K562 (cell line): ENCODE measurements at regions not wholly inside any gene's neighbourhood (a gene's known extent, or its start where the extent isn't known, plus 50 kb on each side); places are given as distances from the start of the nearest gene placed in this dataset.

Experiments
- CEBPG ChIP-seq, 3 experiments: fragments of 200-800 bp in 1 of 3; sonication (Bioruptor generic) in 1 of 3; sonication (generic) in 1 of 3; formaldehyde crosslinking in 1 of 3; IDR thresholded peaks in 2 of 3; conservative IDR thresholded peaks in 1 of 3; 2 replicates each; pipeline versions ENCODE4 v1.6.1 to v1.8.0; 2016 to 2022; ENCODE audit warnings: missing compliant biosample characterization in 2 of 3, missing genetic modification characterization in 2 of 3, mild to moderate bottlenecking in 1 of 3, missing genetic modification reagents in 1 of 3
- DMBX1 ChIP-seq: fragments of 250-450 bp; sonication (Bioruptor Pico); IDR thresholded peaks from 2 replicates; pipeline ENCODE4 v1.8.0; 2022; ENCODE audit warnings: inconsistent platforms, mild to moderate bottlenecking, moderate library complexity, borderline replicate concordance
- FOXA3 ChIP-seq, 2 experiments: fragments of 450-650 bp in 1 of 2; sonication (generic) in 1 of 2; formaldehyde crosslinking; IDR thresholded peaks in 1 of 2; conservative IDR thresholded peaks in 1 of 2; 2 replicates each; pipeline versions ENCODE4 v1.4.0 to v1.8.0; 2020 to 2022; ENCODE audit warnings: mild to moderate bottlenecking in 2 of 2, missing genetic modification reagents in 1 of 2
- FOXJ2 ChIP-seq: fragments of 200-800 bp; sonication (Bioruptor generic); IDR thresholded peaks from 2 replicates; pipeline ENCODE4 v1.6.1; 2016; ENCODE audit warnings: missing genetic modification characterization, missing compliant biosample characterization
- GATA2 ChIP-seq: sonication (generic); formaldehyde crosslinking; IDR thresholded peaks from 2 replicates; pipeline ENCODE4 v1.4.0; 2020; ENCODE audit warnings: mild to moderate bottlenecking, missing genetic modification reagents
- KDM4B ChIP-seq, 2 experiments: fragments of 450-650 bp in 1 of 2; sonication (generic) in 1 of 2; IDR thresholded peaks; 2 replicates each; pipeline ENCODE4 v1.6.1; 2016 to 2017; ENCODE audit warnings: borderline replicate concordance in 2 of 2, antibody characterized with exemption in 1 of 2, low read depth in 1 of 2, mild to moderate bottlenecking in 1 of 2
- L3MBTL2 ChIP-seq: fragments of 450-650 bp; IDR thresholded peaks from 2 replicates; pipeline ENCODE4 v1.6.1; 2016; ENCODE audit warnings: mild to moderate bottlenecking, moderate library complexity
- MEF2D ChIP-seq: conservative IDR thresholded peaks from 2 replicates; pipeline ENCODE4 v1.6.1; 2016; ENCODE audit warnings: low read depth, missing genetic modification characterization, missing compliant biosample characterization
- MTF1 ChIP-seq: fragments of 250-450 bp; sonication (Bioruptor Pico); IDR thresholded peaks from 2 replicates; pipeline ENCODE4 v1.9.0; 2021; ENCODE audit warnings: moderate library complexity, mild to moderate bottlenecking, inconsistent platforms, borderline replicate concordance
- MYC ChIP-seq, 2 experiments: fragments of 250-450 bp in 1 of 2; sonication (Bioruptor Pico) in 1 of 2; IDR thresholded peaks; 2 replicates each; pipeline versions ENCODE4 v1.5.1 to v1.6.1; 2012 to 2021; ENCODE audit warnings: low read depth in 2 of 2, borderline replicate concordance in 1 of 2, improper control_type of control experiment in 1 of 2, low read length in 1 of 2, mild to moderate bottlenecking in 1 of 2, moderate library complexity in 1 of 2
- PML ChIP-seq: IDR thresholded peaks from 2 replicates; pipeline ENCODE4 v1.6.1; 2012; ENCODE audit warnings: low read length, inconsistent platforms
- PPARD ChIP-seq: fragments of 250-450 bp; sonication (Bioruptor Pico); IDR thresholded peaks from 2 replicates; pipeline ENCODE4 v1.8.0; 2022; ENCODE audit warnings: inconsistent platforms, mild to moderate bottlenecking, moderate library complexity
- RAD21 ChIP-seq, 2 experiments: fragments of 250-450 bp in 1 of 2; fragments of 450-650 bp in 1 of 2; sonication (Bioruptor Pico) in 1 of 2; formaldehyde crosslinking in 1 of 2; IDR thresholded peaks in 1 of 2; conservative IDR thresholded peaks in 1 of 2; 2 replicates each; pipeline versions ENCODE4 v1.4.0 to v1.8.0; 2020 to 2022; ENCODE audit warnings: mild to moderate bottlenecking in 2 of 2, moderate library complexity in 1 of 2
- SMAD3 ChIP-seq: fragments of 450-650 bp; formaldehyde crosslinking; conservative IDR thresholded peaks from 2 replicates; pipeline ENCODE4 v1.4.0; 2020; ENCODE audit warnings: mild to moderate bottlenecking
- SMARCB1 ChIP-seq: IDR thresholded peaks from 2 replicates; pipeline ENCODE4 v1.6.1; 2011; ENCODE audit warnings: improper control_type of control experiment, low read depth; ENCODE audit not compliant: insufficient read length
- XRCC3 ChIP-seq: fragments of 450-650 bp; IDR thresholded peaks from 2 replicates; pipeline ENCODE4 v1.6.1; 2017; ENCODE audit warnings: mild to moderate bottlenecking, moderate library complexity
- ZNF217 ChIP-seq: sonication (generic); formaldehyde crosslinking; IDR thresholded peaks from 2 replicates; pipeline ENCODE4 v1.8.0; 2022; ENCODE audit warnings: mild to moderate bottlenecking, missing genetic modification reagents
- ZNF263 ChIP-seq: sonication (generic); formaldehyde crosslinking; IDR thresholded peaks from 2 replicates; pipeline ENCODE4 v1.8.0; 2022; ENCODE audit warnings: mild to moderate bottlenecking, missing genetic modification reagents, borderline replicate concordance
- ZNF347 ChIP-seq: fragments of 450-650 bp; formaldehyde crosslinking; IDR thresholded peaks from 2 replicates; pipeline ENCODE4 v1.4.0; 2020; ENCODE audit warnings: low read depth, mild to moderate bottlenecking, moderate library complexity
- ZNF589 ChIP-seq: fragments of 200-800 bp; sonication (Bioruptor generic); IDR thresholded peaks from 2 replicates; pipeline ENCODE4 v1.6.1; 2016; ENCODE audit warnings: low read depth, missing genetic modification characterization, missing compliant biosample characterization
- TF ChIP-seq, protein P1 (sequence below): IDR thresholded peaks from 2 replicates; pipeline ENCODE4 v1.6.1; 2016; ENCODE audit warnings: missing genetic modification characterization, missing compliant biosample characterization
- TF ChIP-seq, protein P2 (sequence below): fragments of 450-650 bp; formaldehyde crosslinking; IDR thresholded peaks from 2 replicates; pipeline ENCODE4 v1.4.0; 2022; ENCODE audit warnings: mild to moderate bottlenecking, moderate library complexity
- TF ChIP-seq, protein P3 (sequence below), 2 experiments: IDR thresholded peaks; 2 replicates each; pipeline ENCODE4 v1.6.1; 2012; ENCODE audit warnings: improper control_type of control experiment in 2 of 2, low read depth in 2 of 2, low read length in 2 of 2, borderline replicate concordance in 1 of 2

DNA sequence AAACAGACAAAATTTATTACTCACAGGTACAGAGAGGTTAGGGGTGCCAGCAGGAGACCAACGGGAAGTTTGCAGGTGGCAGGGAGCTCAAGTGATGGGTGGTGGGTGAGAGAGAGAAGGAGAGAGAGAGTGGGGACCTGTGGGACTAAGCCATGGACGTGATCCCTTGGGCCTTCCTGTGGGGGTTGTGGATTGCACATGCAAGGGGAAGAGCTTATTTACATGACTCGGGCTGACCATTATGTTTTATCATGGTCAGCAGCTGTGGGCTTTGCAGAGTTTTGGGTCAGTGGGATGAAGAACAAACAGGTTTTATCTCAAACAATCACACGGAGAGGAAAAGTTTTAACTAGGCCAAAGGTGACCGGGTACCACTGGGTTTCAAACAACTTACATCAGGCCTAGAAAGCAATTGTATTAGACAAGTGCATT lies 156.2 kb upstream of the EXOC2 start (continued):
- TF ChIP-seq, protein P1, sequence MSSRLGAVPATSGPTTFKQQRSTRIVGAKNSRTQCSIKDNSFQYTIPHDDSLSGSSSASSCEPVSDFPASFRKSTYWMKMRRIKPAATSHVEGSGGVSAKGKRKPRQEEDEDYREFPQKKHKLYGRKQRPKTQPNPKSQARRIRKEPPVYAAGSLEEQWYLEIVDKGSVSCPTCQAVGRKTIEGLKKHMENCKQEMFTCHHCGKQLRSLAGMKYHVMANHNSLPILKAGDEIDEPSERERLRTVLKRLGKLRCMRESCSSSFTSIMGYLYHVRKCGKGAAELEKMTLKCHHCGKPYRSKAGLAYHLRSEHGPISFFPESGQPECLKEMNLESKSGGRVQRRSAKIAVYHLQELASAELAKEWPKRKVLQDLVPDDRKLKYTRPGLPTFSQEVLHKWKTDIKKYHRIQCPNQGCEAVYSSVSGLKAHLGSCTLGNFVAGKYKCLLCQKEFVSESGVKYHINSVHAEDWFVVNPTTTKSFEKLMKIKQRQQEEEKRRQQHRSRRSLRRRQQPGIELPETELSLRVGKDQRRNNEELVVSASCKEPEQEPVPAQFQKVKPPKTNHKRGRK: no peak
- no peak for TF ChIP-seq KDM4B (IDR thresholded peaks at IDR 0.05; ENCODE audit: borderline replicate concordance in 2 of 2, low read depth in 1 of 2)
- TF ChIP-seq DMBX1: peak; percentile 69; the same call in 1 of the 2 replicates
- TF ChIP-seq MEF2D (tag): no peak
- no peak for TF ChIP-seq MTF1 (CRISPR knock-in tag)
- TF ChIP-seq L3MBTL2: no peak
- no peak for TF ChIP-seq XRCC3
- peak; percentile 34; the same call in 1 of the 2 replicates for TF ChIP-seq FOXJ2 (tag)
- 0 out of 2 replicates have a peak, but pooled peaks have one; percentile 7 for TF ChIP-seq SMAD3 (CRISPR knock-in tag)
- peak; percentile 87; the same call in 1 of the 2 replicates for TF ChIP-seq ZNF589 (CRISPR knock-in tag)
- TF ChIP-seq GATA2 (CRISPR knock-in tag): no peak
- peak in 1 of 2 experiments; percentile 84; a peak in 2 of 4 replicates for TF ChIP-seq FOXA3 (CRISPR knock-in tag; conservative IDR thresholded peaks at IDR 0.05 in 1 of 2, IDR thresholded peaks at IDR 0.05 in 1 of 2)
- TF ChIP-seq MYC (IDR thresholded peaks at IDR 0.05; ENCODE audit: low read depth, low read length): no peak
- TF ChIP-seq MYC (CRISPR knock-in tag; IDR thresholded peaks at IDR 0.05; ENCODE audit: borderline replicate concordance, low read depth): no peak
- TF ChIP-seq PML: no peak
- TF ChIP-seq CEBPG (CRISPR knock-in tag; IDR thresholded peaks at IDR 0.05): no peak
- TF ChIP-seq CEBPG (tag; conservative IDR thresholded peaks at IDR 0.05 in 1 of 2, IDR thresholded peaks at IDR 0.05 in 1 of 2): peak in 1 of 2 experiments; percentile 66; a peak in 2 of 4 replicates
- TF ChIP-seq, protein P2, sequence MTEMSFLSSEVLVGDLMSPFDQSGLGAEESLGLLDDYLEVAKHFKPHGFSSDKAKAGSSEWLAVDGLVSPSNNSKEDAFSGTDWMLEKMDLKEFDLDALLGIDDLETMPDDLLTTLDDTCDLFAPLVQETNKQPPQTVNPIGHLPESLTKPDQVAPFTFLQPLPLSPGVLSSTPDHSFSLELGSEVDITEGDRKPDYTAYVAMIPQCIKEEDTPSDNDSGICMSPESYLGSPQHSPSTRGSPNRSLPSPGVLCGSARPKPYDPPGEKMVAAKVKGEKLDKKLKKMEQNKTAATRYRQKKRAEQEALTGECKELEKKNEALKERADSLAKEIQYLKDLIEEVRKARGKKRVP (CRISPR knock-in tag): peak; percentile 86
- TF ChIP-seq, protein P3, sequence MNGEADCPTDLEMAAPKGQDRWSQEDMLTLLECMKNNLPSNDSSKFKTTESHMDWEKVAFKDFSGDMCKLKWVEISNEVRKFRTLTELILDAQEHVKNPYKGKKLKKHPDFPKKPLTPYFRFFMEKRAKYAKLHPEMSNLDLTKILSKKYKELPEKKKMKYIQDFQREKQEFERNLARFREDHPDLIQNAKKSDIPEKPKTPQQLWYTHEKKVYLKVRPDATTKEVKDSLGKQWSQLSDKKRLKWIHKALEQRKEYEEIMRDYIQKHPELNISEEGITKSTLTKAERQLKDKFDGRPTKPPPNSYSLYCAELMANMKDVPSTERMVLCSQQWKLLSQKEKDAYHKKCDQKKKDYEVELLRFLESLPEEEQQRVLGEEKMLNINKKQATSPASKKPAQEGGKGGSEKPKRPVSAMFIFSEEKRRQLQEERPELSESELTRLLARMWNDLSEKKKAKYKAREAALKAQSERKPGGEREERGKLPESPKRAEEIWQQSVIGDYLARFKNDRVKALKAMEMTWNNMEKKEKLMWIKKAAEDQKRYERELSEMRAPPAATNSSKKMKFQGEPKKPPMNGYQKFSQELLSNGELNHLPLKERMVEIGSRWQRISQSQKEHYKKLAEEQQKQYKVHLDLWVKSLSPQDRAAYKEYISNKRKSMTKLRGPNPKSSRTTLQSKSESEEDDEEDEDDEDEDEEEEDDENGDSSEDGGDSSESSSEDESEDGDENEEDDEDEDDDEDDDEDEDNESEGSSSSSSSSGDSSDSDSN (IDR thresholded peaks at IDR 0.05; ENCODE audit: borderline replicate concordance in 1 of 2, low read depth in 2 of 2, low read length in 2 of 2): no peak
- no peak for TF ChIP-seq SMARCB1
- no peak for TF ChIP-seq ZNF347
- TF ChIP-seq RAD21 (CRISPR knock-in tag; conservative IDR thresholded peaks at IDR 0.05 in 1 of 2, IDR thresholded peaks at IDR 0.05 in 1 of 2): no peak
- no peak for TF ChIP-seq ZNF263 (CRISPR knock-in tag)
- no peak for TF ChIP-seq PPARD (CRISPR knock-in tag)
- no peak for TF ChIP-seq ZNF217
